ENCODE measurements at regions not wholly inside any gene's neighbourhood (a gene's known extent, or its start where the extent isn't known, plus 50 kb on each side); places are given as distances from the start of the nearest gene placed in this dataset.

DNA sequence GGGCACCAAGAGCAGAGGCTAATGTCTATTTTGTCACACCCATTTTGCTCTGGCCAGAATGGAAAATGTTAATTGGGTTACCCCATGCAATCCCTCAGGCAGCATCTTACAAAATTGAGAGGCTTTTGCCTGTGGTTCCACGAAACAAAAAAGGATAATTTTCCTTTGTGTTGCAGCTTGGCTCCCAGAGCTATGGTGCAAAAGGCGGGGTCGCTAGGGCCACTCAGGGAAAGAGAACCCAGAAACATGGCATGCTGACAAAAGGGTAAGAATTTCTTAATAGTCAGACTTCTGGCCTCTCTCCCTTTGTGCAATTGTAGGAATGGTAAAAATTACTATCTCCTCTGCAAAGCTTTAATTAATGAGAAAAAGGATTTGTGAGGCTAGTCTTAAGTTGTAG lies 119.6 kb upstream of the BANK1 start:
- TF ChIP-seq, protein P1, sequence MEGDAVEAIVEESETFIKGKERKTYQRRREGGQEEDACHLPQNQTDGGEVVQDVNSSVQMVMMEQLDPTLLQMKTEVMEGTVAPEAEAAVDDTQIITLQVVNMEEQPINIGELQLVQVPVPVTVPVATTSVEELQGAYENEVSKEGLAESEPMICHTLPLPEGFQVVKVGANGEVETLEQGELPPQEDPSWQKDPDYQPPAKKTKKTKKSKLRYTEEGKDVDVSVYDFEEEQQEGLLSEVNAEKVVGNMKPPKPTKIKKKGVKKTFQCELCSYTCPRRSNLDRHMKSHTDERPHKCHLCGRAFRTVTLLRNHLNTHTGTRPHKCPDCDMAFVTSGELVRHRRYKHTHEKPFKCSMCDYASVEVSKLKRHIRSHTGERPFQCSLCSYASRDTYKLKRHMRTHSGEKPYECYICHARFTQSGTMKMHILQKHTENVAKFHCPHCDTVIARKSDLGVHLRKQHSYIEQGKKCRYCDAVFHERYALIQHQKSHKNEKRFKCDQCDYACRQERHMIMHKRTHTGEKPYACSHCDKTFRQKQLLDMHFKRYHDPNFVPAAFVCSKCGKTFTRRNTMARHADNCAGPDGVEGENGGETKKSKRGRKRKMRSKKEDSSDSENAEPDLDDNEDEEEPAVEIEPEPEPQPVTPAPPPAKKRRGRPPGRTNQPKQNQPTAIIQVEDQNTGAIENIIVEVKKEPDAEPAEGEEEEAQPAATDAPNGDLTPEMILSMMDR (conservative IDR thresholded peaks at IDR 0.05; ENCODE audit: low read depth in 2 of 2): no peak
- TF ChIP-seq EZH2 (IDR thresholded peaks at IDR 0.05; ENCODE audit: low read depth, unreplicated experiment) (no peak), POLR2AphosphoS5 (IDR thresholded peaks at IDR 0.05; ENCODE audit: low read depth) (no peak), EZH2phosphoT487 (IDR thresholded peaks at IDR 0.05; ENCODE audit: unreplicated experiment) (no peak), ETS1 (IDR thresholded peaks at IDR 0.05) (no peak), CREB1 (CRISPR knock-in tag; IDR thresholded peaks at IDR 0.05; ENCODE audit: low read depth) (no peak), JUNB (IDR thresholded peaks at IDR 0.05; ENCODE audit: unreplicated experiment) (no peak), ZNF331 (CRISPR knock-in tag; IDR thresholded peaks at IDR 0.05; ENCODE audit: low read depth) (no peak), ZNF114 (CRISPR knock-in tag; IDR thresholded peaks at IDR 0.05) (no peak)
- TF ChIP-seq, protein P2, sequence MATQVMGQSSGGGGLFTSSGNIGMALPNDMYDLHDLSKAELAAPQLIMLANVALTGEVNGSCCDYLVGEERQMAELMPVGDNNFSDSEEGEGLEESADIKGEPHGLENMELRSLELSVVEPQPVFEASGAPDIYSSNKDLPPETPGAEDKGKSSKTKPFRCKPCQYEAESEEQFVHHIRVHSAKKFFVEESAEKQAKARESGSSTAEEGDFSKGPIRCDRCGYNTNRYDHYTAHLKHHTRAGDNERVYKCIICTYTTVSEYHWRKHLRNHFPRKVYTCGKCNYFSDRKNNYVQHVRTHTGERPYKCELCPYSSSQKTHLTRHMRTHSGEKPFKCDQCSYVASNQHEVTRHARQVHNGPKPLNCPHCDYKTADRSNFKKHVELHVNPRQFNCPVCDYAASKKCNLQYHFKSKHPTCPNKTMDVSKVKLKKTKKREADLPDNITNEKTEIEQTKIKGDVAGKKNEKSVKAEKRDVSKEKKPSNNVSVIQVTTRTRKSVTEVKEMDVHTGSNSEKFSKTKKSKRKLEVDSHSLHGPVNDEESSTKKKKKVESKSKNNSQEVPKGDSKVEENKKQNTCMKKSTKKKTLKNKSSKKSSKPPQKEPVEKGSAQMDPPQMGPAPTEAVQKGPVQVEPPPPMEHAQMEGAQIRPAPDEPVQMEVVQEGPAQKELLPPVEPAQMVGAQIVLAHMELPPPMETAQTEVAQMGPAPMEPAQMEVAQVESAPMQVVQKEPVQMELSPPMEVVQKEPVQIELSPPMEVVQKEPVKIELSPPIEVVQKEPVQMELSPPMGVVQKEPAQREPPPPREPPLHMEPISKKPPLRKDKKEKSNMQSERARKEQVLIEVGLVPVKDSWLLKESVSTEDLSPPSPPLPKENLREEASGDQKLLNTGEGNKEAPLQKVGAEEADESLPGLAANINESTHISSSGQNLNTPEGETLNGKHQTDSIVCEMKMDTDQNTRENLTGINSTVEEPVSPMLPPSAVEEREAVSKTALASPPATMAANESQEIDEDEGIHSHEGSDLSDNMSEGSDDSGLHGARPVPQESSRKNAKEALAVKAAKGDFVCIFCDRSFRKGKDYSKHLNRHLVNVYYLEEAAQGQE (IDR thresholded peaks at IDR 0.05; ENCODE audit: unreplicated experiment): no peak

Data from GM23338 (cell line).